NCI-H1105 treated with DMSO at 0.1 percent for 48 hours (cell line): ENCODE measurements at regions not wholly inside any gene's neighbourhood (a gene's known extent, or its start where the extent isn't known, plus 50 kb on each side); places are given as distances from the start of the nearest gene placed in this dataset.

Experiments
- DNase-seq: peaks from one replicate; lab custom pipeline; 2025; lab: John Stamatoyannopoulos, UW

GRCh38 chr2:217299590-217299989 lies 439.7 kb upstream of the TNP1 start:
- no peak for DNase-seq

GRCh38 chr2:217297096-217297495 lies 437.2 kb upstream of the TNP1 start:
- DNase-seq = no peak

- DNase-seq = no peak
Observed at GRCh38 chr2:217294818-217295217, 435.0 kb upstream of the TNP1 start.

GRCh38 chr2:217294211-217294610 lies 434.3 kb upstream of the TNP1 start:
- DNase-seq = no peak

DNA sequence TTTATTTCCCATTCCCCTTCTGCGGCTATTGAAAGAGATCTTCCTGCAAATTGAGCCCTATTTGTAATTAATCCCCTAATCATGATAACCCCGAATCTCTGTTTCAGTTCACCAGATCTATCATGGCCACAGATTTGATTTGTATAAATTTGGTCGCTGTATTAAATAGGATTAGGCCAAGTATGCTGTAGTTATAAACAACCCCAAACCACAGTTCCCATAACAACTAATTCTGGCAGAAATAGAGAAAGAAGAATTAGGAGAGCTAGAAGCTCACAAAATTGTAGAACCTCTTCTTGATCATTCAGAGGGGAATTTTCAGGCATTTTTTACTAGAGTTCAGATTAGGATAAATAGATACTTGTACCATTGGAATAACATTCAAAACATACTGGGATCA lies 433.7 kb upstream of the TNP1 start:
- no peak for DNase-seq

DNA sequence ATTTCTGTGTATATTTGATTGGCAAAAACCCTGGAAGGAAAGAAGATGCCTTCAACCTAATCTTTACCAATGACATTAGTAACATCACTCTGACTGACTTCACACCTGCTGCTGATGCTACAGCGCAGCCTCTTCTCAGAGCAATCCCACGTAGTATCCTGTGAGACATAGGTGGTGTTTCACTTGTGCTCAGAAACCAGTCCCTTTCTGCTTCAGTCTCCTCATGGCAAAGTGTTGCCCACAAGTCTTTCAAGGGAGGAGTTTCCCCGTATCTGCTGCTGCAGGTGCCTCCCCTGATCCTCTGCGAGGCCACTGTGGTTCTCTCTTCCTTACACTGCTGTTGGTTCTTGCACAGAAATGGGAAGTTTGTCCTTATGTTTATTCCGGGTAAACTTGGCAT lies 433.2 kb upstream of the TNP1 start:
- DNase-seq = no peak

GRCh38 chr2:217291259-217291658 lies 431.4 kb upstream of the TNP1 start:
- no peak for DNase-seq

GRCh38 chr2:217290467-217290866 lies 430.6 kb upstream of the TNP1 start:
- no peak for DNase-seq

- no peak for DNase-seq
Observed at GRCh38 chr2:217289907-217290280, 430.0 kb upstream of the TNP1 start.

GRCh38 chr2:217289177-217289906 lies 429.5 kb upstream of the TNP1 start:
- no peak for DNase-seq

DNA sequence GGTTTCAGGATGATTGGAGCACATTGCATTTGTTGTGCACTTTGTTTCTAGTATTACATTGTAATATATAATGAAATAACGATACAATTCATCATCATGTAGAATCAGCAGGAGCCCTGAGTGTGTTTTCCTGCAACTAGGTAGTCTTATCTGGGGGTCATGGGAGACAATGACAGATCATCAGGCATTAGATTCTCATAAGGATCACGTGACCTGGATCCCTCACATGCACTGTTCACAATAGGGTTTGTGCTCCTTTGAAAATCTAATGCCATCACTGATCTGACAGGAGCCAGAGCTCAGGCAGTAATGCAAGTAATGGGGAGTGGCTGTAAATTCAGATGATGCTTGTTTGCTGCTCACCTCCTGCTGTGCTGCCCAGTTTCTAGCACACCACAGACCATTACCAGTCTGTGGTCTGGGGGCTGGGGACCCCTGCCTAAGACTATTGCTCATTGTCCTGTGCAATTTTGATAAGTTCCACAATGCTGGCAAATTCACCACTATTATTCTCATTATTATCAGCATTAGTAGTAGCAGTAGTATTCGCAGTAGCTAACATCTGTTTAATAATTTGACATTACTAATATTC lies 428.7 kb upstream of the TNP1 start:
- DNase-seq = no peak

DNA sequence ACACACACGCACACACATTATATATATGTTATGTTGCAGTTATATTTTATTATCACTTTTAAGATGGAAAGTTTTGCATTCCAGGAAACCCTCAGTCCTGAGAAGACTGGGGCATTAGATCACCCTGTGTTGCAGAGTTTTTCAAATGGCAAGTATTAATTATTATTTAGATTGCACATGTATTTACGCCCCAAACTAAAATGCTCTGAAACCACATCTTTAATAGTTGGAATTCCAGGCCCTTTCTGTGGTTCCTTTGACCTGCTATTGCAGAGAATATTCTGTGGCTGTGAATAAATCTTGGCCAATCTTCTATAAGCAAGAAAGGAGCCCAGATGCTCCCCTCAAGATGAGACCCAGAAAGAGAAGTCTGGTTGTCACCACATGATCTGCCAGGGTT lies 427.0 kb upstream of the TNP1 start:
- DNase-seq = no peak

GRCh38 chr2:217285926-217286325 lies 426.1 kb upstream of the TNP1 start:
- DNase-seq = no peak

GRCh38 chr2:217283460-217283859 lies 423.6 kb upstream of the TNP1 start:
- no peak for DNase-seq

- DNase-seq = no peak
Observed at GRCh38 chr2:217282531-217282930, 422.7 kb upstream of the TNP1 start.

DNA sequence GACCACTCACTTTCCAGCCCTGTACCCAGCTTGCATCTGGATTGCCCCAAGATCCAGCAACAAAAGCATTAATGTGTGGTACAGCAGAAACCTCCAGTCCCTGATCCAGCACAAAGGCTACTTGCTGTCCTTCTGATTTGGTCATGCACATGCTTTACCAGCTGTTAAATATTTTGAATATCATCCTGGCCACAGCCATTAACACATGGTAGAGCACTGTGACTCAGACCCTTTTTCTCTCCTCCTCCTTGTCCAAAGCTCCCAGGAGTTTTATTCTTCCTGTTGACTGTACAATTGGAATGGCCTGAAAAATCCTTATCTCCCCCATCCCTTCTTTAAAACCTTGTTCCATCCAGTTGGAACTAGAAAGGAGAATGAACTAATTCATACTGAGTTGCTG lies 419.7 kb upstream of the TNP1 start:
- DNase-seq = no peak

DNA sequence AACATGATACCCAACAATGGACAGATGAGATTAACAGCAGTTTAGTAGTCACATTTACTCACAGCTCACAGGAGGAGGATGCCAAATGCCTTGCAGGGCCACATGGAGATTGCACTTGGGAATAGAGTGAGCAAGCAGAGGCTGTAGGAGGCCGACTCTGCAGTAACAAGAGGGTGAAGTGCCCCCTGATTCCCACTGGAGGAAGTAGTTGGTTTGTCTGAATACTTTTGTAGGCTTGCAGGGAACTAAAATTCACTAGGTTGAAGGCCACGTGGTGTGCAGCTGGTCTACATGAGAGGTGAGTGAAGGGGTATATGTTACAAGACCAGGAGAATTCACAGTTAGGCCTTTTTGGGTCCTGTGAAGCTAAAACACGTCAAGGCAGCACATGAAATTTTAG lies 419.3 kb upstream of the TNP1 start:
- no peak for DNase-seq

- no peak for DNase-seq
Observed at GRCh38 chr2:217277646-217278398, 418.0 kb upstream of the TNP1 start.

DNA sequence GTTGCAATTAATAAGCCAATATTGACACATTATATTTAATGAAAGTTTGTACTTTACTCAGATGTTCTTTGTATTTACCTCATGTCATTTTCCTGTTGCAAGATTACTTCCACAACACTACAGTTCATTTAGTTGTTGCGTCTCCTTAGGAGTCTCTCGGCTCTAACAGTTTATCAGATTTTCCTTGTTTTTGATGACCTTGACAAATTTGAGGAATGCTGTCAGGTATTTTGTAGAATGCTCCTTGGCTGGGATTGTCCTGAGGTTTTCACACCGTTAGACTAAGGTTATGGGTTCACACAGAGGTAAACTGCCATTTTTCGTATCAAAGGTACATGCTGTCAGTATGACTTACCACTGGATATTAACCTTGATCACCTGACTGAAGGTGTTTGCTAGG lies 416.6 kb upstream of the TNP1 start:
- DNase-seq = no peak

DNA sequence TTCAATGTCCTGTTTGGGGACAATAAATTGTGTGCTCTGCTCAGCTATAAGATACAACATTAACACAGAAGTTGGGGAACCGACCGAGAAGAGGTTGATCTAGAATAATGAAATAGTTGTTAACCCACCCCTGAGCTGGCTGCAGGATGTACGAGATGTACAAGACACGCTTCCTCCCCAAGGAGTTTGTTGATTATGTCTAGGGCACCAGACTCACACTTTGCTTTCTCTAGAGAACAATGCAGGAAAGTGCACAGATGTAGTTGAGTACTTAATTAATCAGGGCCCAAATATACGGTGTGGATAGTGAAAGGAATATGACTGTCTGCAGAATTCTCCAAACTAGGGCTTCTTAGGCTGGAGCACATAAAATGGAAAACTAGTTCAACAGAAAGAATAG lies 415.2 kb upstream of the TNP1 start:
- DNase-seq = no peak

GRCh38 chr2:217274578-217274977 lies 414.7 kb upstream of the TNP1 start:
- no peak for DNase-seq

DNA sequence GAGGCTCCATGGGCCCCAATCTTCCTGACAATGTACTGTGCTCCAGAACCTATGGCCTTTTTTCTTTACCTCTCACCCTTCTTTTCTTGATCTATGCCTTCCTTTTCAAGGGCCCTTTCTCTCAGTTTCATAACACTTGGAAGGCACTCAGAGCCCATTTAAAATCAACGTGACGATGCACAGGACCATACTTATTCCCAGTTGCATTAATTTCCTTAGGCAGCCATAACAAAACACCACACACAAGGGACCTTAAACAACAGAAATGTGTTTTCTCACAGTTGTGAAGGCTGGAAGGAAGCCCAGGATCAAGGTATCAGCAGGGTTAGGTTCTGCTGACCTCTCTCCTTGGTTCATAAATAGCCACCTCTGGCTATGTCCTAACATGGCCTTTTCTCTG lies 414.0 kb upstream of the TNP1 start:
- no peak for DNase-seq

GRCh38 chr2:217273162-217273561 lies 413.3 kb upstream of the TNP1 start:
- DNase-seq = no peak
